ENCODE measurements at regions not wholly inside any gene's neighbourhood (a gene's known extent, or its start where the extent isn't known, plus 50 kb on each side); places are given as distances from the start of the nearest gene placed in this dataset.

- Histone ChIP-seq H3K9me3 (ENCODE audit: control insufficient read depth, insufficient read depth, low read depth, low read length) (no peaks in the 10 kb centered on the region), H3K36me3 (ENCODE audit: control insufficient read depth in 2 of 2, insufficient read depth in 1 of 2, low read length in 2 of 2) (no peaks in the 10 kb centered on the region), H3K4me1 (ENCODE audit: control insufficient read depth, insufficient read depth, low read length) (no peaks in the 10 kb centered on the region), H3K27ac (ENCODE audit: extremely low read depth, low read depth, low read length) (no peak overlapping the region), H3K4me3 (ENCODE audit: low read depth, low read length) (no peak overlapping the region)
- CTCF ChIA-PET, result no interaction called here
- TF ChIP-seq ZNF658 (tag by site-specific recombination; IDR thresholded peaks at IDR 0.05), result no peak
- no peak for TF ChIP-seq ZNF558 (tag by site-specific recombination; IDR thresholded peaks at IDR 0.05)
- TF ChIP-seq SETDB1 (IDR thresholded peaks at IDR 0.05; ENCODE audit: insufficient read length, low read length), result no peak
- TF ChIP-seq KLF16 (tag by site-specific recombination; IDR thresholded peaks at IDR 0.05), result no peak
- no peak for TF ChIP-seq ZBTB10 (tag by site-specific recombination; IDR thresholded peaks at IDR 0.05)
- no peak for TF ChIP-seq ZNF155 (tag by site-specific recombination; IDR thresholded peaks at IDR 0.05)
- no peak for TF ChIP-seq SALL2 (tag by site-specific recombination; IDR thresholded peaks at IDR 0.05; ENCODE audit: borderline replicate concordance)
- no peak for TF ChIP-seq SP2 (tag by site-specific recombination; IDR thresholded peaks at IDR 0.05)
- no peak for TF ChIP-seq ZNF621 (tag by site-specific recombination; IDR thresholded peaks at IDR 0.05)
- TF ChIP-seq SP7 (tag by site-specific recombination; IDR thresholded peaks at IDR 0.05), result no peak
- TF ChIP-seq ZNF302 (tag by site-specific recombination; IDR thresholded peaks at IDR 0.05; ENCODE audit: low read depth), result no peak
- TF ChIP-seq, protein P1, sequence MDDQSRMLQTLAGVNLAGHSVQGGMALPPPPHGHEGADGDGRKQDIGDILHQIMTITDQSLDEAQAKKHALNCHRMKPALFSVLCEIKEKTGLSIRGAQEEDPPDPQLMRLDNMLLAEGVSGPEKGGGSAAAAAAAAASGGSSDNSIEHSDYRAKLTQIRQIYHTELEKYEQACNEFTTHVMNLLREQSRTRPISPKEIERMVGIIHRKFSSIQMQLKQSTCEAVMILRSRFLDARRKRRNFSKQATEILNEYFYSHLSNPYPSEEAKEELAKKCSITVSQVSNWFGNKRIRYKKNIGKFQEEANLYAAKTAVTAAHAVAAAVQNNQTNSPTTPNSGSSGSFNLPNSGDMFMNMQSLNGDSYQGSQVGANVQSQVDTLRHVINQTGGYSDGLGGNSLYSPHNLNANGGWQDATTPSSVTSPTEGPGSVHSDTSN (CRISPR knock-in tag; IDR thresholded peaks at IDR 0.05), result no peak
- TF ChIP-seq ZNF677 (tag by site-specific recombination; IDR thresholded peaks at IDR 0.05), result no peak
- TF ChIP-seq ZNF548 (tag by site-specific recombination; IDR thresholded peaks at IDR 0.05), result no peak
- no peak for TF ChIP-seq ZNF214 (tag by site-specific recombination; IDR thresholded peaks at IDR 0.05; ENCODE audit: borderline replicate concordance)
- no peak for TF ChIP-seq ZNF146 (tag by site-specific recombination; IDR thresholded peaks at IDR 0.05)
- no peak for TF ChIP-seq ZNF521 (tag by site-specific recombination; IDR thresholded peaks at IDR 0.05)
- POLR2A ChIA-PET, result no interaction called here
Observed at GRCh38 chr10:109280837-109281236, 642.5 kb downstream of the XPNPEP1 start.

GRCh38 chr10:109277456-109277855 is 645.9 kb downstream of the XPNPEP1 start:
- Histone ChIP-seq H3K27ac (ENCODE audit: extremely low read depth, low read depth, low read length) (no peak overlapping the region), H3K4me1 (ENCODE audit: control insufficient read depth, insufficient read depth, low read length) (no peaks in the 10 kb centered on the region), H3K4me3 (ENCODE audit: low read depth, low read length) (no peak overlapping the region), H3K9me3 (ENCODE audit: control insufficient read depth, insufficient read depth, low read depth, low read length) (no peaks in the 10 kb centered on the region), H3K36me3 (ENCODE audit: control insufficient read depth in 2 of 2, insufficient read depth in 1 of 2, low read length in 2 of 2) (no peaks in the 10 kb centered on the region)
- CTCF ChIA-PET, result no interaction called here
- no peak for TF ChIP-seq ZNF544 (tag by site-specific recombination; IDR thresholded peaks at IDR 0.05)
- no peak for TF ChIP-seq ZBTB7A (tag by site-specific recombination; IDR thresholded peaks at IDR 0.05; ENCODE audit: low read depth)
- TF ChIP-seq, protein P2, sequence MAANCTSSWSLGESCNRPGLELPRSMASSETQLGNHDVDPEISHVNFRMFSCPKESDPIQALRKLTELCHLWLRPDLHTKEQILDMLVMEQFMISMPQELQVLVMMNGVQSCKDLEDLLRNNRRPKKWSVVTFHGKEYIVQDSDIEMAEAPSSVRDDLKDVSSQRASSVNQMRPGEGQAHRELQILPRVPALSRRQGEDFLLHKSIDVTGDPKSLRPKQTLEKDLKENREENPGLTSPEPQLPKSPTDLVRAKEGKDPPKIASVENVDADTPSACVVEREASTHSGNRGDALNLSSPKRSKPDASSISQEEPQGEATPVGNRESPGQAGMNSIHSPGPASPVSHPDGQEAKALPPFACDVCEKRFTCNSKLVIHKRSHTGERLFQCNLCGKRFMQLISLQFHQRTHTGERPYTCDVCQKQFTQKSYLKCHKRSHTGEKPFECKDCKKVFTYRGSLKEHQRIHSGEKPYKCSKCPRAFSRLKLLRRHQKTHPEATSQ (tag by site-specific recombination; IDR thresholded peaks at IDR 0.05), result no peak
- no peak for TF ChIP-seq ZNF221 (tag by site-specific recombination; IDR thresholded peaks at IDR 0.05; ENCODE audit: borderline replicate concordance)
- no peak for TF ChIP-seq ZNF626 (tag by site-specific recombination; IDR thresholded peaks at IDR 0.05)
- TF ChIP-seq ZBTB48 (tag by site-specific recombination; IDR thresholded peaks at IDR 0.05), result no peak
- TF ChIP-seq, protein P3, sequence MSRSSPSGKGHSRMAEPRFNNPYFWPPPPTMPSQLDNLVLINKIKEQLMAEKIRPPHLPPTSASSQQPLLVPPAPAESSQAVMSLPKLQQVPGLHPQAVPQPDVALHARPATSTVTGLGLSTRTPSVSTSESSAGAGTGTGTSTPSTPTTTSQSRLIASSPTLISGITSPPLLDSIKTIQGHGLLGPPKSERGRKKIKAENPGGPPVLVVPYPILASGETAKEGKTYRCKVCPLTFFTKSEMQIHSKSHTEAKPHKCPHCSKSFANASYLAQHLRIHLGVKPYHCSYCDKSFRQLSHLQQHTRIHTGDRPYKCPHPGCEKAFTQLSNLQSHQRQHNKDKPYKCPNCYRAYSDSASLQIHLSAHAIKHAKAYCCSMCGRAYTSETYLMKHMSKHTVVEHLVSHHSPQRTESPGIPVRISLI (tag by site-specific recombination; IDR thresholded peaks at IDR 0.05), result no peak
- no peak for TF ChIP-seq ZNF623 (tag by site-specific recombination; IDR thresholded peaks at IDR 0.05)
- no peak for TF ChIP-seq BCL11A (tag by site-specific recombination; IDR thresholded peaks at IDR 0.05; ENCODE audit: low read depth)
- POLR2A ChIA-PET, result no interaction called here
